DMS114 treated with DMSO at 0.1 percent for 48 hours (cell line): ENCODE measurements at regions not wholly inside any gene's neighbourhood (a gene's known extent, or its start where the extent isn't known, plus 50 kb on each side); places are given as distances from the start of the nearest gene placed in this dataset.

ENCODE experiments used
- DNase-seq: peaks from one replicate; lab custom pipeline; 2025; ENCODE audit not compliant: unreplicated experiment; lab: John Stamatoyannopoulos, UW

- no peak for DNase-seq
These were observed 262.1 kb upstream of the PKN2 start for GRCh38 chr1:88421997-88422396.

GRCh38 chr1:88433556-88433955, 250.5 kb upstream of the PKN2 start:
- no peak for DNase-seq

- no peak for DNase-seq
These were observed 249.2 kb upstream of the PKN2 start for GRCh38 chr1:88434836-88435235.

GRCh38 chr1:88441022-88441421, 243.1 kb upstream of the PKN2 start:
- no peak for DNase-seq

- no peak for DNase-seq
These were observed 232.2 kb upstream of the PKN2 start for GRCh38 chr1:88451856-88452255.

- DNase-seq: no peak
These were observed 230.8 kb upstream of the PKN2 start for GRCh38 chr1:88453295-88453694.

GRCh38 chr1:88454781-88455180, 229.3 kb upstream of the PKN2 start:
- no peak for DNase-seq

- DNase-seq: no peak
These were observed 228.3 kb upstream of the PKN2 start for GRCh38 chr1:88455621-88456256.

- DNase-seq: no peak
These were observed 226.9 kb upstream of the PKN2 start for GRCh38 chr1:88457197-88457596.

- DNase-seq: no peak
These were observed 223.1 kb upstream of the PKN2 start for GRCh38 chr1:88461007-88461406.

GRCh38 chr1:88462096-88462487, 222.0 kb upstream of the PKN2 start:
- no peak for DNase-seq

GRCh38 chr1:88462488-88463261, 221.4 kb upstream of the PKN2 start:
- DNase-seq: peak; percentile 35

GRCh38 chr1:88463401-88463985, 220.6 kb upstream of the PKN2 start:
- no peak for DNase-seq

GRCh38 chr1:88466011-88466410, 218.1 kb upstream of the PKN2 start:
- no peak for DNase-seq

GRCh38 chr1:88466899-88467580, 217.0 kb upstream of the PKN2 start:
- DNase-seq: no peak

GRCh38 chr1:88472298-88472697, 211.8 kb upstream of the PKN2 start:
- no peak for DNase-seq

- no peak for DNase-seq
These were observed 211.4 kb upstream of the PKN2 start for GRCh38 chr1:88472714-88473113.

- no peak for DNase-seq
These were observed 209.3 kb upstream of the PKN2 start for GRCh38 chr1:88474555-88475304.

- no peak for DNase-seq
These were observed 199.2 kb upstream of the PKN2 start for GRCh38 chr1:88484881-88485280.

- no peak for DNase-seq
These were observed 195.8 kb upstream of the PKN2 start for GRCh38 chr1:88488237-88488636.

GRCh38 chr1:88490676-88491075, 193.4 kb upstream of the PKN2 start:
- no peak for DNase-seq
